ENCODE measurements at regions not wholly inside any gene's neighbourhood (a gene's known extent, or its start where the extent isn't known, plus 50 kb on each side); places are given as distances from the start of the nearest gene placed in this dataset.

- TF ChIP-seq ZNF8 (CRISPR knock-in tag; IDR thresholded peaks at IDR 0.05) (no peak), GLIS3 (CRISPR knock-in tag; IDR thresholded peaks at IDR 0.05) (no peak), ZFP30 (CRISPR knock-in tag; IDR thresholded peaks at IDR 0.05) (no peak), ESRRG (CRISPR knock-in tag; IDR thresholded peaks at IDR 0.05) (no peak), BACH2 (CRISPR knock-in tag; IDR thresholded peaks at IDR 0.05; ENCODE audit: borderline replicate concordance) (no peak), ISL1 (CRISPR knock-in tag; IDR thresholded peaks at IDR 0.05) (peak; percentile 77), ZNF565 (CRISPR knock-in tag; conservative IDR thresholded peaks at IDR 0.05; ENCODE audit: low read depth) (no peak), OSR1 (CRISPR knock-in tag; IDR thresholded peaks at IDR 0.05) (no peak), RARB (CRISPR knock-in tag; IDR thresholded peaks at IDR 0.05) (no peak), CREB5 (CRISPR knock-in tag; IDR thresholded peaks at IDR 0.05; ENCODE audit: low read depth) (no peak), TOX (CRISPR knock-in tag; IDR thresholded peaks at IDR 0.05; ENCODE audit: borderline replicate concordance) (no peak), PATZ1 (CRISPR knock-in tag; IDR thresholded peaks at IDR 0.05; ENCODE audit: borderline replicate concordance) (no peak), ZFP3 (CRISPR knock-in tag; IDR thresholded peaks at IDR 0.05) (no peak)
Observed at GRCh38 chr13:64158908-64159307, 2743.3 kb upstream of the PCDH20 start.
